GM12878 (cell line): ENCODE measurements at regions not wholly inside any gene's neighbourhood (a gene's known extent, or its start where the extent isn't known, plus 50 kb on each side); places are given as distances from the start of the nearest gene placed in this dataset.

ENCODE experiments used
- ATAC-seq: fragments of 200-7000 bp; cut with Tn5 transposase; 3 replicates; pipeline ENCODE4 v1.9.1; 2020; ENCODE audit warnings: mild to moderate bottlenecking, moderate library complexity
- BruUV-seq: library from RNA; stranded (reverse); fragments of 400-500 nt; replicated peaks from 2 replicates; lab custom pipeline; 2021; lab: Mats Ljungman, UMichigan
- CTCF ChIA-PET: fragments of 300-600 bp; sonication (Branson Sonifier 250); formaldehyde crosslinking; extraction: SDS; loops from one replicate; lab custom pipeline; 2021; ENCODE audit warnings: inconsistent platforms; lab: Yijun Ruan, JAX
- POLR2A ChIA-PET: fragments of 350-600 bp; formaldehyde crosslinking; extraction: SDS; loops from one replicate; lab custom pipeline; 2021; ENCODE audit warnings: inconsistent platforms; lab: Charles Lee
- RAD21 ChIA-PET: fragments of 300-600 bp; sonication (Branson Sonifier 250); formaldehyde crosslinking; loops from one replicate; lab custom pipeline; 2023; ENCODE audit warnings: antibody characterized with exemption; ENCODE audit not compliant: unreplicated experiment; lab: Charles Lee
- SMC1A ChIA-PET: fragments of 300-600 bp; sonication (Branson Sonifier 250); formaldehyde crosslinking; loops from one replicate; lab custom pipeline; 2023; ENCODE audit not compliant: unreplicated experiment, uncharacterized antibody; lab: Charles Lee
- DNase-seq: peaks from one replicate; pipeline ENCODE4 v3.0.0-alpha.2; 2011; ENCODE audit warnings: low read depth, low spot score
- FAIRE-seq: peaks from 3 replicates; lab custom pipeline; 2011; peaks lifted over from hg19 to GRCh38; lab: Jason Lieb, UNC
- H2AFZ ChIP-seq: 2 replicates; pipeline ENCODE4 v1.6.0; 2011; ENCODE audit warnings: low read depth, low read length, control low read depth; ENCODE audit not compliant: control insufficient read depth
- H3K27ac ChIP-seq: 2 replicates; pipeline ENCODE4 v1.5.1; 2011; ENCODE audit warnings: control low read depth; ENCODE audit not compliant: control insufficient read depth, insufficient read depth
- H3K27me3 ChIP-seq, 2 experiments: replicated peaks in 1 of 2; 2 replicates each; pipeline versions ENCODE4 v1.6.0 to v1.6.1; 2011; ENCODE audit warnings: low read length in 1 of 2; ENCODE audit not compliant: control insufficient read depth in 2 of 2, insufficient read depth in 2 of 2
- H3K36me3 ChIP-seq, 2 experiments: 2 replicates each; pipeline ENCODE4 v1.5.1; 2011; ENCODE audit warnings: low read length in 1 of 2; ENCODE audit not compliant: control insufficient read depth in 2 of 2, insufficient read depth in 2 of 2
- H3K4me1 ChIP-seq: 2 replicates; pipeline ENCODE4 v1.6.1; 2011; ENCODE audit warnings: mild to moderate bottlenecking, low read length, moderate library complexity, mixed read lengths; ENCODE audit not compliant: control insufficient read depth, insufficient read depth
- H3K4me2 ChIP-seq: 2 replicates; pipeline ENCODE4 v1.6.0; 2011; ENCODE audit warnings: control low read depth; ENCODE audit not compliant: control insufficient read depth, insufficient read depth
- H3K4me3 ChIP-seq: fragments of 200-600 bp; sonication (generic); 2 replicates; pipeline ENCODE4 v1.5.1; 2016
- H3K79me2 ChIP-seq: 2 replicates; pipeline ENCODE4 v1.6.0; 2011; ENCODE audit warnings: low read length; ENCODE audit not compliant: control insufficient read depth, insufficient read depth
- H3K9ac ChIP-seq: 2 replicates; pipeline ENCODE4 v1.8.0; 2011; ENCODE audit warnings: low read length, control low read depth, mixed read lengths; ENCODE audit not compliant: control insufficient read depth, insufficient read depth
- H3K9me3 ChIP-seq: replicated peaks from 3 replicates; pipeline ENCODE4 v1.5.1; 2011; ENCODE audit warnings: mild to moderate bottlenecking, low read length; ENCODE audit not compliant: control insufficient read depth, insufficient read depth
- H4K20me1 ChIP-seq: 2 replicates; pipeline ENCODE4 v1.6.0; 2011; ENCODE audit not compliant: control insufficient read depth, insufficient read depth
- EGR1 ChIP-seq, 2 experiments: IDR thresholded peaks; 1 replicate in 1 of 2; 2 replicates in 1 of 2; pipeline ENCODE4 v1.6.1; 2011 to 2012; ENCODE audit warnings: low read depth in 2 of 2, low read length in 2 of 2, borderline replicate concordance in 1 of 2, mild to moderate bottlenecking in 1 of 2, moderate library complexity in 1 of 2
- JUNB ChIP-seq: IDR thresholded peaks from 2 replicates; pipeline ENCODE4 v1.6.1; 2016; ENCODE audit warnings: antibody characterized with exemption, mild to moderate bottlenecking
- JUND ChIP-seq: IDR thresholded peaks from 2 replicates; pipeline ENCODE4 v1.6.1; 2012; ENCODE audit warnings: low read depth, mild to moderate bottlenecking, low read length, improper control_type of control experiment, moderate library complexity
- NFYB ChIP-seq: IDR thresholded peaks from 2 replicates; pipeline ENCODE4 v1.6.1; 2011; ENCODE audit warnings: low read depth, mild to moderate bottlenecking, low read length, improper control_type of control experiment, moderate library complexity; ENCODE audit not compliant: insufficient read depth
- WGBS: methylation state at CpG from one replicate; pipeline ENCODE4 v1.1.6; 2016; ENCODE audit warnings: low lambda C conversion rate; ENCODE audit not compliant: insufficient replicate concordance, insufficient coverage; ENCODE audit errors: missing lambda C conversion rate; 5-methylcytosine and 5-hydroxymethylcytosine counted together
- in situ Hi-C: fragments of 300-500 bp; cut with MboI; formaldehyde crosslinking; loops from 9 replicates; pipeline ENCODE4 v1.14.3; 2018; ENCODE audit warnings: mixed read lengths
- intact Hi-C: fragments of 100-400 bp; cut with micrococcal nuclease; formaldehyde crosslinking; loops from one replicate; pipeline ENCODE4 v1.14.2; 2022; ENCODE audit not compliant: unreplicated experiment
- TF ChIP-seq, protein P1 (sequence below): IDR thresholded peaks from 2 replicates; pipeline ENCODE4 v1.6.1; 2011; ENCODE audit warnings: borderline replicate concordance, low read depth, mild to moderate bottlenecking, moderate library complexity, mixed read lengths, low read length; ENCODE audit not compliant: insufficient read depth; ENCODE audit errors: extremely low read length
- TF ChIP-seq, protein P2 (sequence below): fragments of 450-650 bp; formaldehyde crosslinking; IDR thresholded peaks from 2 replicates; pipeline ENCODE4 v1.4.0; 2020; ENCODE audit warnings: mild to moderate bottlenecking, moderate library complexity

DNA sequence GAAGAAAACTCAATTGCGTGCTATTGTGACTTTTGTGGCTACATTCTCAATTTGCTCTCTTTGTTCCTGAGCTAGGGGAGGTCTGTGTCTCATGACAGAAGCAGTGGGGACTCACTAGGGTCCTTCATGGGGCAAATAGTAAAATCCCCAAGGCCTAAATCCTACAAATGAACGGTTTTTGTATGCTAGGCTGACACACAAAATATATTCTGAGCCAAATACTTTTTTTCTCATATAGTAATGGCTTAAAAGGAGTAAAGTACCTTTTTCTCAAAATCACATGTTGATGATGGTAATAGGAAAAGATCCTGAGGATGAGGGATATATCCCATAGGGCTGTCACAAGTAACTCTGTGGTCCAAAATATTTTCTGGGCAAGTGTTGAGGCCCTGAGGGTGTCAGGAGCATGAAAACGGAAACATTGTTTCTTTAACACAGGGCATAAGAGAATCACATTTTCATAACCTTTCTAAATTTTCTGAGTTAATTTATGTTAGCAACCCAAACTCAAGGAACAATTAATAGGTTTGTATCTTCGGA is 77.5 kb upstream of the CNTNAP4 start (continued):
- TF ChIP-seq, protein P1, sequence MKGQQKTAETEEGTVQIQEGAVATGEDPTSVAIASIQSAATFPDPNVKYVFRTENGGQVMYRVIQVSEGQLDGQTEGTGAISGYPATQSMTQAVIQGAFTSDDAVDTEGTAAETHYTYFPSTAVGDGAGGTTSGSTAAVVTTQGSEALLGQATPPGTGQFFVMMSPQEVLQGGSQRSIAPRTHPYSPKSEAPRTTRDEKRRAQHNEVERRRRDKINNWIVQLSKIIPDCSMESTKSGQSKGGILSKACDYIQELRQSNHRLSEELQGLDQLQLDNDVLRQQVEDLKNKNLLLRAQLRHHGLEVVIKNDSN = no peak
- no peak for TF ChIP-seq JUNB
- TF ChIP-seq, protein P2, sequence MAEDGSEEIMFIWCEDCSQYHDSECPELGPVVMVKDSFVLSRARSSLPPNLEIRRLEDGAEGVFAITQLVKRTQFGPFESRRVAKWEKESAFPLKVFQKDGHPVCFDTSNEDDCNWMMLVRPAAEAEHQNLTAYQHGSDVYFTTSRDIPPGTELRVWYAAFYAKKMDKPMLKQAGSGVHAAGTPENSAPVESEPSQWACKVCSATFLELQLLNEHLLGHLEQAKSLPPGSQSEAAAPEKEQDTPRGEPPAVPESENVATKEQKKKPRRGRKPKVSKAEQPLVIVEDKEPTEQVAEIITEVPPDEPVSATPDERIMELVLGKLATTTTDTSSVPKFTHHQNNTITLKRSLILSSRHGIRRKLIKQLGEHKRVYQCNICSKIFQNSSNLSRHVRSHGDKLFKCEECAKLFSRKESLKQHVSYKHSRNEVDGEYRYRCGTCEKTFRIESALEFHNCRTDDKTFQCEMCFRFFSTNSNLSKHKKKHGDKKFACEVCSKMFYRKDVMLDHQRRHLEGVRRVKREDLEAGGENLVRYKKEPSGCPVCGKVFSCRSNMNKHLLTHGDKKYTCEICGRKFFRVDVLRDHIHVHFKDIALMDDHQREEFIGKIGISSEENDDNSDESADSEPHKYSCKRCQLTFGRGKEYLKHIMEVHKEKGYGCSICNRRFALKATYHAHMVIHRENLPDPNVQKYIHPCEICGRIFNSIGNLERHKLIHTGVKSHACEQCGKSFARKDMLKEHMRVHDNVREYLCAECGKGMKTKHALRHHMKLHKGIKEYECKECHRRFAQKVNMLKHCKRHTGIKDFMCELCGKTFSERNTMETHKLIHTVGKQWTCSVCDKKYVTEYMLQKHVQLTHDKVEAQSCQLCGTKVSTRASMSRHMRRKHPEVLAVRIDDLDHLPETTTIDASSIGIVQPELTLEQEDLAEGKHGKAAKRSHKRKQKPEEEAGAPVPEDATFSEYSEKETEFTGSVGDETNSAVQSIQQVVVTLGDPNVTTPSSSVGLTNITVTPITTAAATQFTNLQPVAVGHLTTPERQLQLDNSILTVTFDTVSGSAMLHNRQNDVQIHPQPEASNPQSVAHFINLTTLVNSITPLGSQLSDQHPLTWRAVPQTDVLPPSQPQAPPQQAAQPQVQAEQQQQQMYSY = no peak
- no peak for TF ChIP-seq EGR1 (IDR thresholded peaks at IDR 0.05; ENCODE audit: borderline replicate concordance in 1 of 2, low read depth in 2 of 2, low read length in 2 of 2)

DNA sequence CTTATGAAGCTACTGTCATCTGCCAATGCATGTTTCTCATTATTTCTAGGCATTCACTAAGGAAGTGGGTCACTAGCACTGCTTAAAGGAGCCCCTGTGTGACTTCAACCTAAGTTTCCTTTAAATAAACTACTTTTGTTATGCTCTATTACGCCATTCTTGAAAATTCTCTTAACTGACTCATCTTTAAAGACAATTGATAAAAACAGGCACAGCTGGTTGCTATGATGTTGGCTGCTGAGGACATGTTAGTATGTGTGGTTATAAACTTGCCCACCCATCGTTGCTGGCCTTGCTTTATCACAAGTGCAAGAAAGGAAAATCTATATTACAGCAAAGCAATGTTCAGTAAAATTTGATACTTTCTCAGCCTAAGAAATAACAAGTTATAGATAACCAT is 75.8 kb upstream of the CNTNAP4 start:
- in situ Hi-C loops = no loop called here
- no TSS peak for BruUV-seq
- H3K36me3 ChIP-seq = no peaks in the 10 kb centered on the region
- POLR2A ChIA-PET = no interaction called here
- no peaks in the 10 kb centered on the region for H3K27me3 ChIP-seq
- no peak overlapping the region for H3K4me3 ChIP-seq
- H3K9me3 ChIP-seq = no peaks in the 10 kb centered on the region
- CTCF ChIA-PET = no interaction called here
- no peaks in the 10 kb centered on the region for H3K4me1 ChIP-seq
- ATAC-seq (no peak), DNase-seq (no peak), FAIRE-seq (no peak)
- no peak for TF ChIP-seq JUND
- TF ChIP-seq, protein P2 = no peak
- no peak for TF ChIP-seq NFYB
- intact Hi-C loops = no loop called here
- H4K20me1 ChIP-seq = no peaks in the 10 kb centered on the region
- H3K4me2 ChIP-seq = no peak overlapping the region
- no peak overlapping the region for H3K27ac ChIP-seq
- RAD21 ChIA-PET = no interaction called here
- H3K9ac ChIP-seq = no peak overlapping the region
- SMC1A ChIA-PET = no interaction called here
- 24% methylated on average over 2 of the region's 2 CpGs for WGBS
- H3K79me2 ChIP-seq = no peaks in the 10 kb centered on the region
- H2AFZ ChIP-seq = no peak overlapping the region
